Neural cell (in vitro differentiated cells): ENCODE measurements at regions not wholly inside any gene's neighbourhood (a gene's known extent, or its start where the extent isn't known, plus 50 kb on each side); places are given as distances from the start of the nearest gene placed in this dataset.

Source experiments
- H2AFZ ChIP-seq: fragments of 200-600, 300-800 bp; sonication (generic), shearing (Covaris generic); 2 replicates; pipeline ENCODE4 v1.6.0; 2014; ENCODE audit warnings: low read depth, mild to moderate bottlenecking, antibody characterized with exemption, low read length, moderate library complexity
- H3F3A ChIP-seq: fragments of 200-600 bp; shearing (Covaris generic); 2 replicates; pipeline ENCODE4 v1.6.1; 2016; ENCODE audit warnings: mild to moderate bottlenecking, moderate library complexity, mixed read lengths, antibody characterized with exemption, low read length; ENCODE audit not compliant: insufficient read depth, poor library complexity, severe bottlenecking
- H3K27ac ChIP-seq: fragments of 200-600, 300-800 bp; sonication (generic), shearing (Covaris generic); 2 replicates; pipeline ENCODE4 v1.5.1; 2014; ENCODE audit warnings: mild to moderate bottlenecking, low read length, moderate library complexity
- H3K27me3 ChIP-seq: fragments of 300-800, 200-600 bp; sonication (generic), shearing (Covaris generic); 2 replicates; pipeline ENCODE4 v1.6.0; 2014; ENCODE audit warnings: mild to moderate bottlenecking, low read depth, low read length, moderate library complexity; ENCODE audit not compliant: insufficient read depth
- H3K36me3 ChIP-seq: fragments of 300-800, 200-600 bp; sonication (generic), shearing (Covaris generic); 2 replicates; pipeline ENCODE4 v1.5.1; 2014; ENCODE audit warnings: mild to moderate bottlenecking, antibody characterized with exemption, low read length, moderate library complexity; ENCODE audit not compliant: insufficient read depth
- H3K4me2 ChIP-seq: fragments of 300-800, 200-600 bp; sonication (generic), shearing (Covaris generic); 2 replicates; pipeline ENCODE4 v1.6.0; 2014; ENCODE audit warnings: mild to moderate bottlenecking, low read length
- H3K4me3 ChIP-seq: fragments of 300-800, 200-600 bp; sonication (generic), shearing (Covaris generic); 2 replicates; pipeline ENCODE4 v1.5.1; 2014; ENCODE audit warnings: mild to moderate bottlenecking, low read length, moderate library complexity
- H3K79me2 ChIP-seq: fragments of 200-600 bp; shearing (Covaris generic); replicated peaks from 2 replicates; pipeline ENCODE4 v1.6.0; 2014; ENCODE audit warnings: mild to moderate bottlenecking, low read length, moderate library complexity; ENCODE audit not compliant: insufficient read depth
- H3K9ac ChIP-seq: fragments of 300-800, 200-600 bp; sonication (generic), shearing (Covaris generic); 2 replicates; pipeline ENCODE4 v1.6.1; 2016; ENCODE audit warnings: mild to moderate bottlenecking, low read length, mixed read lengths
- H3K9me2 ChIP-seq: fragments of 200-600 bp; shearing (Covaris generic); 2 replicates; pipeline ENCODE4 v1.6.1; 2016; ENCODE audit warnings: mild to moderate bottlenecking, low read length, mixed read lengths; ENCODE audit not compliant: insufficient read depth
- H3K9me3 ChIP-seq: fragments of 200-600, 300-800 bp; sonication (generic), shearing (Covaris generic); 2 replicates; pipeline ENCODE4 v1.6.1; 2016; ENCODE audit warnings: mild to moderate bottlenecking, mixed run types, low read length, moderate library complexity, mixed read lengths
- H4K20me1 ChIP-seq: fragments of 200-600 bp; shearing (Covaris generic); 2 replicates; pipeline ENCODE4 v1.6.1; 2016; ENCODE audit warnings: mild to moderate bottlenecking, mixed run types; ENCODE audit not compliant: insufficient read depth
- CTCF ChIP-seq: fragments of 450-650 bp; IDR thresholded peaks from 2 replicates; pipeline ENCODE4 v1.5.1; 2014; ENCODE audit warnings: antibody characterized with exemption, mild to moderate bottlenecking, moderate library complexity; ENCODE audit not compliant: poor library complexity, severe bottlenecking
- EP300 ChIP-seq: fragments of 450-650 bp; conservative IDR thresholded peaks from 2 replicates; pipeline ENCODE4 v1.6.1; 2014; ENCODE audit warnings: antibody characterized with exemption, mild to moderate bottlenecking, moderate library complexity; ENCODE audit not compliant: poor library complexity, severe bottlenecking
- EZH2 ChIP-seq: fragments of 200-600, 300-800 bp; shearing (Covaris generic), sonication (generic); IDR thresholded peaks from 2 replicates; pipeline ENCODE4 v1.6.1; 2014; ENCODE audit warnings: antibody characterized with exemption, low read length, borderline replicate concordance, mild to moderate bottlenecking; ENCODE audit not compliant: insufficient read depth, poor library complexity, severe bottlenecking
- MXI1 ChIP-seq: fragments of 450-650 bp; conservative IDR thresholded peaks from 2 replicates; pipeline ENCODE4 v1.6.1; 2014; ENCODE audit warnings: antibody characterized with exemption, mild to moderate bottlenecking; ENCODE audit not compliant: poor library complexity, severe bottlenecking
- POLR2AphosphoS5 ChIP-seq: IDR thresholded peaks from 2 replicates; pipeline ENCODE4 v1.6.1; 2012
- RAD21 ChIP-seq: fragments of 450-650 bp; conservative IDR thresholded peaks from 2 replicates; pipeline ENCODE4 v1.6.1; 2014; ENCODE audit warnings: antibody characterized with exemption, mild to moderate bottlenecking, moderate library complexity
- SMC3 ChIP-seq: fragments of 450-650 bp; conservative IDR thresholded peaks from 2 replicates; pipeline ENCODE4 v1.6.1; 2014; ENCODE audit warnings: antibody characterized with exemption, mild to moderate bottlenecking, moderate library complexity; ENCODE audit not compliant: poor library complexity
- TAF1 ChIP-seq: IDR thresholded peaks from 2 replicates; pipeline ENCODE4 v1.6.1; 2012; ENCODE audit warnings: low read depth
- TF ChIP-seq, protein P1 (sequence below): IDR thresholded peaks from 2 replicates; pipeline ENCODE4 v1.6.1; 2012; ENCODE audit warnings: borderline replicate concordance

DNA sequence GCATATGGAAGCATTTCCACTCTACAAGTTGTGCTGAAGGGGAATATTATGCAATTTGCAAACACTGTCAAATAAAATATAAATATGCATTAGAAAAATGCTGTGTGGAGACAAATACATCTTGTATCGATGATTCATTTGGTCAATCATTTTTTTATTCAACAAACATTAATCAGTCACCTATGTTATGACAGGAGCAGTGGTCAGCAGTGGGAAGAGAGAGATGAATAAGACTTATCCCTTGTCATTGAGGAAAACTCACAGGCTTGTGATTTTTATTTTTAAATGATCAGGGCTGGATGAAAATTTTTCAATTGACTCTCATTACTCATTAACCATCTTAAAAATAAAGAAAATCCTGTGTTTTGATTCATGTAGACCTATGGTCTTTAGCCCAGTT lies 574.1 kb downstream of the ACTL7B start:
- Histone ChIP-seq H4K20me1 (no peaks in the 10 kb centered on the region), H3K4me3 (no peak overlapping the region), H3K4me2 (no peak overlapping the region), H3F3A (no peaks in the 10 kb centered on the region), H3K9me2 (no peaks in the 10 kb centered on the region), H3K9ac (no peak overlapping the region), H3K27me3 (no peaks in the 10 kb centered on the region), H3K9me3 (no peaks in the 10 kb centered on the region), H3K36me3 (no peaks in the 10 kb centered on the region), H3K79me2 (no peaks in the 10 kb centered on the region), H3K27ac (no peak overlapping the region), H2AFZ (no peak overlapping the region)
- TF ChIP-seq MXI1 (no peak), CTCF (no peak), RAD21 (no peak), SMC3 (no peak), EZH2 (no peak), EP300 (no peak), TAF1 (no peak), POLR2AphosphoS5 (no peak)
- TF ChIP-seq, protein P1, sequence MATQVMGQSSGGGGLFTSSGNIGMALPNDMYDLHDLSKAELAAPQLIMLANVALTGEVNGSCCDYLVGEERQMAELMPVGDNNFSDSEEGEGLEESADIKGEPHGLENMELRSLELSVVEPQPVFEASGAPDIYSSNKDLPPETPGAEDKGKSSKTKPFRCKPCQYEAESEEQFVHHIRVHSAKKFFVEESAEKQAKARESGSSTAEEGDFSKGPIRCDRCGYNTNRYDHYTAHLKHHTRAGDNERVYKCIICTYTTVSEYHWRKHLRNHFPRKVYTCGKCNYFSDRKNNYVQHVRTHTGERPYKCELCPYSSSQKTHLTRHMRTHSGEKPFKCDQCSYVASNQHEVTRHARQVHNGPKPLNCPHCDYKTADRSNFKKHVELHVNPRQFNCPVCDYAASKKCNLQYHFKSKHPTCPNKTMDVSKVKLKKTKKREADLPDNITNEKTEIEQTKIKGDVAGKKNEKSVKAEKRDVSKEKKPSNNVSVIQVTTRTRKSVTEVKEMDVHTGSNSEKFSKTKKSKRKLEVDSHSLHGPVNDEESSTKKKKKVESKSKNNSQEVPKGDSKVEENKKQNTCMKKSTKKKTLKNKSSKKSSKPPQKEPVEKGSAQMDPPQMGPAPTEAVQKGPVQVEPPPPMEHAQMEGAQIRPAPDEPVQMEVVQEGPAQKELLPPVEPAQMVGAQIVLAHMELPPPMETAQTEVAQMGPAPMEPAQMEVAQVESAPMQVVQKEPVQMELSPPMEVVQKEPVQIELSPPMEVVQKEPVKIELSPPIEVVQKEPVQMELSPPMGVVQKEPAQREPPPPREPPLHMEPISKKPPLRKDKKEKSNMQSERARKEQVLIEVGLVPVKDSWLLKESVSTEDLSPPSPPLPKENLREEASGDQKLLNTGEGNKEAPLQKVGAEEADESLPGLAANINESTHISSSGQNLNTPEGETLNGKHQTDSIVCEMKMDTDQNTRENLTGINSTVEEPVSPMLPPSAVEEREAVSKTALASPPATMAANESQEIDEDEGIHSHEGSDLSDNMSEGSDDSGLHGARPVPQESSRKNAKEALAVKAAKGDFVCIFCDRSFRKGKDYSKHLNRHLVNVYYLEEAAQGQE, result no peak

DNA sequence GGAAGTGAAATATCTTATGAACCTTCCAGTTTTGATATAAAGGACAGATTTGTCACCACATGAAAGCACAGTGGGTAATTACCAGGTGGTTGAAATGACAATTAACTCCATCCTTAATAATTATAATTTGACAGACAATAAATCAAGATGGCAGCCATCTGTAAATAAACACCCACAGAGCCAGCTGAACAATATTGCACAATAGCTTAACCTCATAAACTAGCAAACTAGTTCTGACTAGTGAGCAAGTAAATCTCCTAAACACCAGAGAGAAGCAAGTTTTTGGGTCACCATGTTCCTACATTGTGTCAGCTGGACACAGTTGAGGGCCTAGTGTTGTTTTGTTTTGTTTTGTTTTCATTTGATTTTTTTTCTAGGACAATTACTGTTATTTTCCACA lies 577.4 kb downstream of the ACTL7B start:
- Histone ChIP-seq H3K27me3 (no peaks in the 10 kb centered on the region), H3K79me2 (no peaks in the 10 kb centered on the region), H3F3A (no peaks in the 10 kb centered on the region), H2AFZ (no peak overlapping the region), H3K9ac (no peak overlapping the region), H3K27ac (no peak overlapping the region), H3K4me2 (no peak overlapping the region), H3K9me3 (no peaks in the 10 kb centered on the region), H4K20me1 (no peaks in the 10 kb centered on the region), H3K4me3 (no peak overlapping the region), H3K9me2 (no peaks in the 10 kb centered on the region), H3K36me3 (no peaks in the 10 kb centered on the region)
- TF ChIP-seq RAD21, result no peak
- TF ChIP-seq EZH2, result no peak
- no peak for TF ChIP-seq MXI1

GRCh38 chr9:108277216-108277615 lies 578.6 kb downstream of the ACTL7B start:
- H3K4me3 ChIP-seq, result no peak overlapping the region
- H3K9me2 ChIP-seq, result no peaks in the 10 kb centered on the region
- no peak for TF ChIP-seq TAF1
- no peak for TF ChIP-seq MXI1
- TF ChIP-seq POLR2AphosphoS5, result no peak
- no peak for TF ChIP-seq RAD21
- TF ChIP-seq, protein P1, result no peak
- no peaks in the 10 kb centered on the region for H3F3A ChIP-seq
- no peaks in the 10 kb centered on the region for H3K79me2 ChIP-seq
- no peak overlapping the region for H3K9ac ChIP-seq
- no peak overlapping the region for H3K4me2 ChIP-seq
- H3K36me3 ChIP-seq, result no peaks in the 10 kb centered on the region
- no peaks in the 10 kb centered on the region for H3K9me3 ChIP-seq
- no peak overlapping the region for H2AFZ ChIP-seq
- no peaks in the 10 kb centered on the region for H4K20me1 ChIP-seq
- H3K27me3 ChIP-seq, result no peaks in the 10 kb centered on the region
- H3K27ac ChIP-seq, result no peak overlapping the region
